ENCODE measurements at regions not wholly inside any gene's neighbourhood (a gene's known extent, or its start where the extent isn't known, plus 50 kb on each side); places are given as distances from the start of the nearest gene placed in this dataset.
A peak's percentile ranks its signal among the peaks of the same experiment; 100 is the strongest.

GRCh38 chr2:37507703-37508102, 163.3 kb downstream of the QPCT start:
- Histone ChIP-seq H3K27ac (ENCODE audit: low read length) (no peak overlapping the region), H3K4me3 (ENCODE audit: low read depth in 1 of 2, low read length in 2 of 2) (no peak overlapping the region), H3K27me3 (ENCODE audit: low read depth, low read length) (no peaks in the 10 kb centered on the region), H3K36me3 (ENCODE audit: control insufficient read depth in 1 of 2, insufficient read depth in 2 of 2, low read length in 2 of 2) (no peaks in the 10 kb centered on the region), H3K4me1 (ENCODE audit: control insufficient read depth in 1 of 2, insufficient read depth in 2 of 2, low read length in 2 of 2) (peaks cover 0 to 12% of the 10 kb centered on the region in 2 donors), H3K9me3 (ENCODE audit: control insufficient read depth in 1 of 2, low read length in 2 of 2) (no peaks in the 10 kb centered on the region)

GRCh38 chr2:37512971-37513370, 158.5 kb downstream of the CDC42EP3 start:
- no peaks in the 10 kb centered on the region for H3K27me3 ChIP-seq (ENCODE audit: low read depth, low read length)
- H3K36me3 ChIP-seq (ENCODE audit: control insufficient read depth in 1 of 2, insufficient read depth in 2 of 2, low read length in 2 of 2): no peaks in the 10 kb centered on the region
- no peak overlapping the region for H3K27ac ChIP-seq (ENCODE audit: low read length)
- H3K9me3 ChIP-seq (ENCODE audit: control insufficient read depth in 1 of 2, low read length in 2 of 2): no peaks in the 10 kb centered on the region
- H3K4me1 ChIP-seq (ENCODE audit: control insufficient read depth in 1 of 2, insufficient read depth in 2 of 2, low read length in 2 of 2): no peaks in the 10 kb centered on the region
- no peak overlapping the region for H3K4me3 ChIP-seq (ENCODE audit: low read depth in 1 of 2, low read length in 2 of 2)

- H3K9me3 ChIP-seq (ENCODE audit: control insufficient read depth in 1 of 2, low read length in 2 of 2): no peaks in the 10 kb centered on the region
- no peaks in the 10 kb centered on the region for H3K36me3 ChIP-seq (ENCODE audit: control insufficient read depth in 1 of 2, insufficient read depth in 2 of 2, low read length in 2 of 2)
- H3K4me1 ChIP-seq (ENCODE audit: control insufficient read depth in 1 of 2, insufficient read depth in 2 of 2, low read length in 2 of 2): peaks cover 0 to 15% of the 10 kb centered on the region in 2 donors
- peak overlapping the region; percentile 61 for H3K27ac ChIP-seq (ENCODE audit: low read length)
- no peak overlapping the region for H3K4me3 ChIP-seq (ENCODE audit: low read depth in 1 of 2, low read length in 2 of 2)
- H3K27me3 ChIP-seq (ENCODE audit: low read depth, low read length): no peaks in the 10 kb centered on the region
Observed at GRCh38 chr2:37523814-37524362, 147.6 kb downstream of the CDC42EP3 start.

GRCh38 chr2:37526323-37526722, 145.1 kb downstream of the CDC42EP3 start:
- Histone ChIP-seq H3K27ac (ENCODE audit: low read length) (no peak overlapping the region), H3K9me3 (ENCODE audit: control insufficient read depth in 1 of 2, low read length in 2 of 2) (no peaks in the 10 kb centered on the region), H3K4me3 (ENCODE audit: low read depth in 1 of 2, low read length in 2 of 2) (no peak overlapping the region), H3K36me3 (ENCODE audit: control insufficient read depth in 1 of 2, insufficient read depth in 2 of 2, low read length in 2 of 2) (no peaks in the 10 kb centered on the region), H3K4me1 (ENCODE audit: control insufficient read depth in 1 of 2, insufficient read depth in 2 of 2, low read length in 2 of 2) (peaks cover 0 to 15% of the 10 kb centered on the region in 2 donors), H3K27me3 (ENCODE audit: low read depth, low read length) (no peaks in the 10 kb centered on the region)

- Histone ChIP-seq H3K27me3 (ENCODE audit: low read depth, low read length) (no peaks in the 10 kb centered on the region), H3K9me3 (ENCODE audit: control insufficient read depth in 1 of 2, low read length in 2 of 2) (no peaks in the 10 kb centered on the region), H3K27ac (ENCODE audit: low read length) (no peak overlapping the region), H3K4me3 (ENCODE audit: low read depth in 1 of 2, low read length in 2 of 2) (no peak overlapping the region), H3K4me1 (ENCODE audit: control insufficient read depth in 1 of 2, insufficient read depth in 2 of 2, low read length in 2 of 2) (peaks cover 0 to 15% of the 10 kb centered on the region in 2 donors), H3K36me3 (ENCODE audit: control insufficient read depth in 1 of 2, insufficient read depth in 2 of 2, low read length in 2 of 2) (no peaks in the 10 kb centered on the region)
Observed at GRCh38 chr2:37526856-37527255, 144.6 kb downstream of the CDC42EP3 start.

GRCh38 chr2:37527361-37527760, 144.1 kb downstream of the CDC42EP3 start:
- H3K4me1 ChIP-seq (ENCODE audit: control insufficient read depth in 1 of 2, insufficient read depth in 2 of 2, low read length in 2 of 2): peaks cover 0 to 15% of the 10 kb centered on the region in 2 donors
- H3K9me3 ChIP-seq (ENCODE audit: control insufficient read depth in 1 of 2, low read length in 2 of 2): no peaks in the 10 kb centered on the region
- H3K27ac ChIP-seq (ENCODE audit: low read length): no peak overlapping the region
- no peaks in the 10 kb centered on the region for H3K27me3 ChIP-seq (ENCODE audit: low read depth, low read length)
- H3K36me3 ChIP-seq (ENCODE audit: control insufficient read depth in 1 of 2, insufficient read depth in 2 of 2, low read length in 2 of 2): no peaks in the 10 kb centered on the region
- H3K4me3 ChIP-seq (ENCODE audit: low read depth in 1 of 2, low read length in 2 of 2): no peak overlapping the region

- Histone ChIP-seq H3K9me3 (ENCODE audit: control insufficient read depth in 1 of 2, low read length in 2 of 2) (no peaks in the 10 kb centered on the region), H3K36me3 (ENCODE audit: control insufficient read depth in 1 of 2, insufficient read depth in 2 of 2, low read length in 2 of 2) (no peaks in the 10 kb centered on the region), H3K27me3 (ENCODE audit: low read depth, low read length) (no peaks in the 10 kb centered on the region), H3K4me1 (ENCODE audit: control insufficient read depth in 1 of 2, insufficient read depth in 2 of 2, low read length in 2 of 2) (peaks cover 0 to 7% of the 10 kb centered on the region in 2 donors), H3K27ac (ENCODE audit: low read length) (no peak overlapping the region), H3K4me3 (ENCODE audit: low read depth in 1 of 2, low read length in 2 of 2) (no peak overlapping the region)
Observed at GRCh38 chr2:37529830-37530415, 141.5 kb downstream of the CDC42EP3 start.

GRCh38 chr2:37532503-37532902, 138.9 kb downstream of the CDC42EP3 start:
- Histone ChIP-seq H3K36me3 (ENCODE audit: control insufficient read depth in 1 of 2, insufficient read depth in 2 of 2, low read length in 2 of 2) (no peaks in the 10 kb centered on the region), H3K9me3 (ENCODE audit: control insufficient read depth in 1 of 2, low read length in 2 of 2) (no peaks in the 10 kb centered on the region), H3K4me1 (ENCODE audit: control insufficient read depth in 1 of 2, insufficient read depth in 2 of 2, low read length in 2 of 2) (peaks cover 0 to under 1% of the 10 kb centered on the region in 2 donors), H3K27ac (ENCODE audit: low read length) (no peak overlapping the region), H3K27me3 (ENCODE audit: low read depth, low read length) (no peaks in the 10 kb centered on the region), H3K4me3 (ENCODE audit: low read depth in 1 of 2, low read length in 2 of 2) (no peak overlapping the region)

GRCh38 chr2:37537316-37537715, 134.1 kb downstream of the CDC42EP3 start:
- no peaks in the 10 kb centered on the region for H3K27me3 ChIP-seq (ENCODE audit: low read depth, low read length)
- H3K9me3 ChIP-seq (ENCODE audit: control insufficient read depth in 1 of 2, low read length in 2 of 2): no peaks in the 10 kb centered on the region
- H3K4me1 ChIP-seq (ENCODE audit: control insufficient read depth in 1 of 2, insufficient read depth in 2 of 2, low read length in 2 of 2): no peaks in the 10 kb centered on the region
- H3K36me3 ChIP-seq (ENCODE audit: control insufficient read depth in 1 of 2, insufficient read depth in 2 of 2, low read length in 2 of 2): no peaks in the 10 kb centered on the region
- H3K4me3 ChIP-seq (ENCODE audit: low read depth in 1 of 2, low read length in 2 of 2): no peak overlapping the region
- H3K27ac ChIP-seq (ENCODE audit: low read length): no peak overlapping the region

GRCh38 chr2:37541516-37541915, 129.9 kb downstream of the CDC42EP3 start:
- Histone ChIP-seq H3K4me1 (ENCODE audit: control insufficient read depth in 1 of 2, insufficient read depth in 2 of 2, low read length in 2 of 2) (no peaks in the 10 kb centered on the region), H3K36me3 (ENCODE audit: control insufficient read depth in 1 of 2, insufficient read depth in 2 of 2, low read length in 2 of 2) (no peaks in the 10 kb centered on the region), H3K27me3 (ENCODE audit: low read depth, low read length) (no peaks in the 10 kb centered on the region), H3K27ac (ENCODE audit: low read length) (no peak overlapping the region), H3K9me3 (ENCODE audit: control insufficient read depth in 1 of 2, low read length in 2 of 2) (no peaks in the 10 kb centered on the region), H3K4me3 (ENCODE audit: low read depth in 1 of 2, low read length in 2 of 2) (no peak overlapping the region)

- Histone ChIP-seq H3K27ac (ENCODE audit: low read length) (no peak overlapping the region), H3K4me3 (ENCODE audit: low read depth in 1 of 2, low read length in 2 of 2) (no peak overlapping the region), H3K9me3 (ENCODE audit: control insufficient read depth in 1 of 2, low read length in 2 of 2) (no peaks in the 10 kb centered on the region), H3K27me3 (ENCODE audit: low read depth, low read length) (no peaks in the 10 kb centered on the region), H3K36me3 (ENCODE audit: control insufficient read depth in 1 of 2, insufficient read depth in 2 of 2, low read length in 2 of 2) (no peaks in the 10 kb centered on the region), H3K4me1 (ENCODE audit: control insufficient read depth in 1 of 2, insufficient read depth in 2 of 2, low read length in 2 of 2) (no peaks in the 10 kb centered on the region)
Observed at GRCh38 chr2:37543999-37544557, 127.4 kb downstream of the CDC42EP3 start.

- Histone ChIP-seq H3K4me1 (ENCODE audit: control insufficient read depth in 1 of 2, insufficient read depth in 2 of 2, low read length in 2 of 2) (no peaks in the 10 kb centered on the region), H3K36me3 (ENCODE audit: control insufficient read depth in 1 of 2, insufficient read depth in 2 of 2, low read length in 2 of 2) (no peaks in the 10 kb centered on the region), H3K27me3 (ENCODE audit: low read depth, low read length) (no peaks in the 10 kb centered on the region), H3K9me3 (ENCODE audit: control insufficient read depth in 1 of 2, low read length in 2 of 2) (no peaks in the 10 kb centered on the region), H3K4me3 (ENCODE audit: low read depth in 1 of 2, low read length in 2 of 2) (no peak overlapping the region), H3K27ac (ENCODE audit: low read length) (no peak overlapping the region)
Observed at GRCh38 chr2:37544591-37545031, 126.8 kb downstream of the CDC42EP3 start.

All from muscle layer of duodenum (tissue), 2 donors.